HK-2 (cell line): ENCODE measurements at regions not wholly inside any gene's neighbourhood (a gene's known extent, or its start where the extent isn't known, plus 50 kb on each side); places are given as distances from the start of the nearest gene placed in this dataset.
A peak's percentile ranks its signal among the peaks of the same experiment; 100 is the strongest.
"Not testable (repeated sequence)": the region's sequence is repeated elsewhere in the genome, so short reads cannot be mapped to it uniquely, and the experiment has no call there.

ENCODE experiments used
- DNase-seq: peaks from one replicate; pipeline ENCODE4 v3.0.0-alpha.2; 2018; ENCODE audit not compliant: unreplicated experiment

DNA sequence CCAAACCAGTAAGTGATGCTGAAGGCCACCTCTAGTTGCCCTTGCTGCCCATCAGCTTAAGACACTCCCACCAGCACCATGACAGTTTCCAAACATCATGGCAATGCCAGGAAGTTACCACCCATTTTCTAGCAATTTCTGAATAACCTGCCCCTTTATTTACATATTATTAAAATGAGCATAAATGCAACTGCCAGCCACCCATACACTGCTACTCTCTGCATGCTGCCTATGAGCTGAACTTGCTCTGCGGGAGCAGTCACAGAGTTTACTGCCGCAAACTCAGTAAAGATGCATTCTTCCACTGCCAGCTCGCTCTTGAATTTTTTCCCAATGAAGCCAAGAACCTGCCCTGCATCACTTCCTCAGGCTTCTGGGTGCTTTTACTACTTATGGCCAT, 212.6 kb downstream of the SH2D4B start:
- DNase-seq: no peak

- no peak for DNase-seq
Measured at GRCh38 chr10:80751940-80752339, 214.2 kb downstream of the SH2D4B start.

DNA sequence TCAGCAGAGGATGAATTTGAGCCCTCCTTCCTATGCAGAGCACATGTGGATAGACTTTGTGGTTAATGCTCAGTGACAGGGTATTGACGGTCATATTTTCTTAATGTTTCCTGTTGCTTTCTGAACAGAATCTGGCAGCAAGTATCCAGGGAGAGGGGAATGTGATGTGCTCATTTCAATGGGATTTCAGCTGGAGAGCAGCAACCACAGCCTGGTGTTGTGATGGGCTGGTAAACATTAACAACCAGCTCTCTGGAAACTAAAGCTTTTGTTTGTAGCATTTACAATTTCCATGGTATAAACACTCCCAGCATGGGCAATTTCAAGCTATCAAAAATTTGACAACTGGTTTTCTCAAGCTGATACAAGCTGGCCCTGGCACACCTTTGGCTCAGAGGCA, 215.9 kb downstream of the SH2D4B start:
- DNase-seq: no peak

DNA sequence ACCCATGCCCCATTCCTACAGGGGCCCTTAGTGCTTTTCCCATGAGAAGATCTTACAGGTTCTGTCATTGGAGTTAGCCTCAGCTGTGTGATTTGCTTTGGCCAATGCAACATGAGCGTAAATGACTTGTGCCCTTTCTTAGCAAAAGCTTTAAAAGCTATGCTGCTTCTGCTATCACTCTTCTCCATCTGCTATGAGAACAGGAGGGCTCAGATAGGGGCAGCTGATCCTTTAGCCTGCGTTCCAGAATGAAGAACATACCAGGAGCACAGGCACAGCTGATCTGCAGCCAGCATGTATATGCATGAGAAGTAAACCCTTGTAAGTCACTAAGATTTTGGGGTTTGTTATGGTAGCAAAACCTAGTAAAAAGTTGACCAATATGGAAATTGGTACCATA, 218.2 kb downstream of the SH2D4B start:
- DNase-seq: no peak

- no peak for DNase-seq
Measured at GRCh38 chr10:80759693-80760092, 222.0 kb downstream of the SH2D4B start.

DNA sequence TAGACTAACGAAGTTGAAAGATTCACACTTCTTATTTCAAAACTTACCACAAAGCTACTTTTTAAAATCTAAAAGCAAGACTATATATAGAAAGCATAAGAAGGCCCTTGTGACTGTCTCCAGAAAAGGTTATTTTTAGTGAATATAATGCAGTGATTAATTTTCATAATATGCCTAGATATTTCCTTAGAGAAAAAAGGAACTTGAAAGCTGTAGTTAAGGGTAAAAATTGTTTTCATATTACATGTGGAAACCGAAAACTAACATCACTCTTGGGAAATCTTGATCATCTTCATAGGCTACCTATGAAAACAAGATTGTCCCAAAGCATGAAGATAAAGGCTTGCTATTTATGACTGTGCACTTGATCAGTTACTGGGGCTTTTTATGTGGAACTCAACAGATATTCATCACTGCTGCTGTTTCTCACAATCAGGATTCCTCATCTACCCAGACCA, 223.2 kb downstream of the SH2D4B start:
- DNase-seq: no peak

DNA sequence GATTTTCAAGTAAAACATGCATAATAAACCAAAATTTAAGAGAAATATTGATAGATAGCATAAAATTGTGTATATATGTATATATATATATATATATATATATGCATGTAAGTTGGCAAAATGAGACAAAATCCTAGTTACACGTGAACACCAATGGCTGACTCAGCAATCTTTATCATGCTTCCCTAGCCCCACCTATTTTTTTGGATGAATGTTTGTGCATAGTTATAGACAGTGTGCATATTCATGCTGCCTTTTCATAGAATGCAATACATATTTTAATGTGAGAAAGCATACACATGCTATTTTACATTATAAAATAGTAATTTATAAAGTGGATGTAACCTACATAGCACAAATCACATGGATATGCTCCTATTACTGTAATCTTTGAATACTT, 230.3 kb downstream of the SH2D4B start:
- no peak for DNase-seq

- no peak for DNase-seq
Measured at GRCh38 chr10:80769700-80770160, 232.0 kb downstream of the SH2D4B start.

GRCh38 chr10:80770239-80770638, 232.5 kb downstream of the SH2D4B start:
- no peak for DNase-seq

- no peak for DNase-seq
Measured at GRCh38 chr10:80771285-80771684, 233.6 kb downstream of the SH2D4B start.

- DNase-seq: no peak
Measured at GRCh38 chr10:80771902-80772555, 234.3 kb downstream of the SH2D4B start.

DNA sequence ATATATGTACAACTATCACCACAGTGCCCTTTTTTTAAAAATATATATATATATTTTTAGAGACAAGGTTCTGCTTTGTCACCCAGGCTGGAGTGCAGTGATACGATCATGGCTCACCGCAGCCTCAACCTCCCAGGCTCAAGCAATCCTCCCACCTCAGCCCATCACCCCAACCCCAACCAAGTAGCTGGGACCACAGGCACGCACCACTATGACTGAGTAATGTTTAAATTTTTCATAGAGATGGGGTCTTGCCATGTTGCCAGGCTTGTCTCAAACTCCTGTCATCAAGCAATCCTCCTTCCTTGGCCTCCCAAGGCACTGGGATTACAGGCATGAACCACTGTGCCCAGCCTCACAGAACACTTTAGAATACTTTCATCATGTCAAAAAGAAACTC, 234.9 kb downstream of the SH2D4B start:
- no peak for DNase-seq

DNA sequence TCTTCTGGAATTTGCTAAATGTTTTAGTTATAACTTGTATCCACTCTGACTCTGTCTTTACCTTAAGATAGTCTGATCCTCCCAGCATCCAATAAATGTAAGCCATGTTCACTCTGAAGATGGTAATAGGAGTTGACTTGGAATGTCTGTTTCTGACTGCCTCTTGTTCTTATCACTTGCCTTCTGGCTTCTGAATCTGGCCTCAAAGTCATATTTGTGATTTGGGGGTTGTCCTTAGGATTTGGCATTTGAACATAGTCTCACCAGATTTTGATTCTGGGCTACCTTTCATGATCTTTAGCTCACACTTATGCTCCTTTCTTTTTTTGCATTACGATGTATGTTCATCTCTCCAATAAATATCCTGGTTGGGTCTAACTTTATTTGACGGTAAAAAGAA, 247.0 kb downstream of the SH2D4B start:
- DNase-seq: no peak

DNA sequence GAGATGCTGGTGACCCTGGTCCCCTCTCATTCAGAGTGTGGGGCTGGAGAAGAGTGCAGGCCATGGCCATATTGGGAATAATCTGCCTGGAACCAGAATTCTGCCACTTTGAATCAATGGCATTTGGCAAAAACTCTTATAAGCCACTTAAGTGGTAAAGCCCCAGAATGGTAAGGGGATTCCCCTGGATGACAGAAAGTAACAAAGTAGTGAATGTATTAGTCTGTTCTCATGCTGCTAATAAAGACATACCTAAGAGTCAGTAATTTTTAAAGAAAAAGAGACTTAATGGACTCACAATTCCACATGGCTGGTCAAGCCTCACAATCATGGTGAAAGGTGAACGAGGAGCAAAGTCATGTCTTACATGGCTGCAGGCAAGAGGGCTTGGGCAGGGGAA, 248.6 kb downstream of the SH2D4B start:
- DNase-seq: no peak

DNA sequence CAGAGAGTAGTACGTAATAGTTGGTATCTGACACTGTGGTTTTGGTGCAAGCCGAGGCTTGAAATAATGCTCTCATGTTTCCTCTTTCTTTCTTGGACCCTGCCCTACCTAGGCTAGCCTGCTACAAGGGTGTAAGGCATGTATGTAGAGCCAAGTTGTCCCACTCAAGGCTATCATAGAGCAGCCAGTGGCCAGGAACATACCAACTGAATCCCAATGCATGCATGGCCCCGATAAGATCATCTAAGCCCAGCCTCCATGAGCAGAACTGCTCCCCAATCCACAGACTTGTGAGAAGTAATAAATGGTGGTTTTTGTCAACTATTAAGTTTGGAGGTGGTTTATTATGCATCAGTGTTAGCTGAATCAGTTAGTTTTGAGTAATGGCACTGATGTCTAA, 250.2 kb downstream of the SH2D4B start:
- no peak for DNase-seq

- DNase-seq: no peak
Measured at GRCh38 chr10:80794994-80795393, 257.3 kb downstream of the SH2D4B start.

DNA sequence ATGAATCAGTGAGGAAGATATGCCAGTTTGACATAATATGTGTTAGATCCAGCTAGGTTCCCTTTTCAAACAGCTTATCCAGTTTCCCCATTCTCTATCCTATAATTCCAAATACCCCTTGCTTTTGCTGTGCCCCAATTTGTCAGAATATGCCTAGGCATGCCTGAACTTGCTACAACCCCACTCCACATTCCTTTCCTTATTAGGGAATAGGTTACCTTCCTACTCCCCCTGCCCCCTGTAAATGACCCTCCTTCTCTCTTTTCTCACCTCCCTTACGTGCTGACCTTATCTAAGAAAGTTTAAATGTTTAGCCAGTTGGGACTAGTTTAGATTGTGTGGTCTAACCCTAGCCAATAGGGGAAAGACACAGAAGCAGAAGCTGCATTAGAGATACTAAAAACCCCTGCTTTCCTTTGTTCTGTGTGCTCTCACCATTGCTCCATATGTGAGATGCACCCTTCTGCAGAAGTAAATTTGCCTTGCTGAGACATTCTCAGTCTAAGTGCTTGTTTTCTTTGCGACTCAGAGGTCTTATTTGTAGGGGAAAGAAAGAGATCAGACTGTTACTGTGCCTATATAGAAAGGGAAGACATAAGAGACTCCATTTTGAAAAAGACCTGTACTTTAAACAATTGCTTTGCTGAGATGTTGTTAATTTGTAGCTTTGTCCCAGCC, 267.8 kb downstream of the SH2D4B start:
- DNase-seq: no peak

DNA sequence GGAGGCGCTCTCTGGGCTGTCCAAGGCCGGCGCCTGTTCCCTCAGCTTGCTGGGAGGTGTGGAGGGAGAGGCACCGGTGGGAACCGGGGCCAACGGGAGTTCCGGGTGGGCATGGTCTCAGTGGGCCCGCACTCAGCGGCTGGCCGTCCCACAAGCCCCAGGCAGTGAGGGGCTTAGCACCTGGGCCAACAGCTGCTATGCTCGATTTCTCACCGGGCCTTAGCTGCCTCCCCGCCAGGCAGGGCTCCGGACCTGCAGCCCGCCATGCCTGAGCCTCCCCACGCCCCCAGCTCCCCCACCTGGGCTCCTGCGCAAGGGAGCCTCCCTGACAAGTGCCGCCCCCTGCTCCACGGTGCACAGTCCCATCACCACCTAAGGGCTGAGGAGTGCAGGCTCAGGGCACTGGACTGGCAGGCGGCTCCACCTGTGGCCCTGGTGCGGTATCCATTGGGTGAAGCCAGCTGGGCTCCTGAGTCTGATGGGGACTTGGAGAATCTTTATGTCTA, 276.5 kb downstream of the SH2D4B start:
- no peak for DNase-seq

DNA sequence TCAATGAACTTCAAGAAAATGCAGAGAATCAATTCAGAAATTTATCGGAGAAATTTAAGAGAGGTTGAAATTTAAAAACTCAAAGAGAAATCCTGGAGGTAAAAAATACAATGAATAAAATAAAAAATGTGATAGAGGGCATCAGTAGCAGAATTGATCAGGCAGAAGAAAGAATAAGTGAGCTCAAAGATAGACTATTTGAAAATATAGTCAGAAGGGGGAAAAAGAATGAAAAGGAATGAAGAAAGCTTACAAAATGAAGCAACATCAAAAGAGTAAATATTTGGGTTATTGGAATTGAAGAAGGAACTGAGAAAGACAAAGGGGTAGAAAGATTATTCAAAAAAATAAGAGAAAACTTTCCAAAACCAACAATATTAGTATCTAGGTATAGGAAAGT, 291.4 kb downstream of the SH2D4B start:
- no peak for DNase-seq

DNA sequence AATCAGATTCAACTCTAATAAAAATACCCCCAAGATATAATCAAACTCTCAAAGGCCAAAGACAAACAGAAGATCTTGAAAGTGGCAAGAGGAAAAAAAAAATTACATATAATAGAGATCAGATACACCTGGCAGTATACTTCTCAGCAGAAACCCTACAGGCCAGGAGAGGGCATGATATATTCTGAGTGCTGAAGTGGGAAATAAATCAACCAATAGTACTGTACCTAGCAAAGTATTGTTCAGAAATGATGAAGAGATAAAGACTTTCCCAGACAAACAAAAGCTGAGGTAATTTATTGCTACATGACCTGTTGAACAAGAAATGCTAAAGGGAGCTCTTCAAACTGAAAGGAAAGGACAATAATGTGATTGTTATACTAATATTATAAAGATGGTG, 291.9 kb downstream of the SH2D4B start:
- DNase-seq: no peak

- DNase-seq: not testable (repeated sequence)
Measured at GRCh38 chr10:80832693-80833092, 295.0 kb downstream of the SH2D4B start.

- DNase-seq: peak; percentile 10
Measured at GRCh38 chr10:80855348-80855971, 317.8 kb downstream of the SH2D4B start.

DNA sequence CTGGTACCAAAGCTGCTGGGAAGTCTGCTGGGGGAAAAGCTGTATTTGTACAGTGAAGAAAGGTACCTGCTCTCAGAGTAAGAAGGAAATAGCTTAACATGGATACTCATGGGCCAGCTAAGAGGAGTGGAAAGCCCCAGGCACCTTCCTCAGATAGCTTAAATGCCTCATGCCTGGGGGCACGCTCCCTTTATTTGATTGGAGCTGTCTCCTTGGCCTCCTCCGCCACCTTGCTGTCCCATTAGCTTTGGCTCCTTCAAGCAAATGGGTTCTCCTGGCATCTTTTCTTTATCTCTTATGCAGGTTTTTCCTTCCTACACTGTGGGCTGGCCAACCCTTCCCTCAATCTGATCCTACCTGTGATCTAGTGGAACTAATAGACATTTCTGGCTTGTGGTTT, 318.5 kb downstream of the SH2D4B start:
- no peak for DNase-seq
